Stomach (tissue), 8 donors: ENCODE measurements at regions not wholly inside any gene's neighbourhood (a gene's known extent, or its start where the extent isn't known, plus 50 kb on each side); places are given as distances from the start of the nearest gene placed in this dataset.

ENCODE experiments used
- DNase-seq, 2 donors: peaks; one replicate each; pipeline versions ENCODE4 v3.0.0 to v3.0.0-alpha.2; 2013 to 2019
- H3K27ac ChIP-seq, 5 donors: fragments of 200-600 bp in 4 of 5; sonication (generic) in 4 of 5; one replicate each; pipeline ENCODE4 v1.5.1; 2013 to 2019; ENCODE audit warnings: mild to moderate bottlenecking in 1 of 5, moderate library complexity in 1 of 5
- H3K27me3 ChIP-seq, 3 donors: fragments of 200-600 bp; sonication (generic); one replicate each; pipeline ENCODE4 v1.5.1; 2017 to 2019; ENCODE audit warnings: mixed run types in 1 of 3
- H3K36me3 ChIP-seq, 4 donors: fragments of 200-600 bp; sonication (generic); 1 replicate in 3 of 4; 2 replicates in 1 of 4; pipeline ENCODE4 v1.5.1; 2016 to 2019
- H3K4me1 ChIP-seq, 4 donors: fragments of 200-600 bp; sonication (generic); one replicate each; pipeline ENCODE4 v1.5.1; 2016 to 2019
- H3K4me3 ChIP-seq, 4 donors: fragments of 200-600 bp; sonication (generic) in 3 of 4; one replicate each; pipeline ENCODE4 v1.5.1; 2016 to 2019; ENCODE audit warnings: mild to moderate bottlenecking in 1 of 4
- H3K9me3 ChIP-seq, 4 donors: fragments of 200-600 bp; sonication (generic); one replicate each; pipeline ENCODE4 v1.5.1; 2016 to 2019
- CTCF ChIP-seq, 7 experiments: fragments of 450-650 bp in 4 of 7; fragments of 200-600 bp in 3 of 7; sonication (generic) in 3 of 7; IDR thresholded peaks; one replicate each; pipeline ENCODE4 v1.5.1; 2016 to 2019; ENCODE audit warnings: antibody characterized with exemption in 7 of 7, control low read depth in 2 of 7, mild to moderate bottlenecking in 1 of 7
- EP300 ChIP-seq: sonication (generic); formaldehyde crosslinking; IDR thresholded peaks from one replicate; pipeline ENCODE4 v1.6.1; 2017; ENCODE audit warnings: antibody characterized with exemption
- POLR2A ChIP-seq, 4 donors: fragments of 450-650 bp; IDR thresholded peaks; one replicate each; pipeline ENCODE4 v1.6.1; 2016; ENCODE audit warnings: antibody characterized with exemption in 4 of 4, control low read depth in 2 of 4, mild to moderate bottlenecking in 1 of 4, moderate library complexity in 1 of 4
- POLR2AphosphoS5 ChIP-seq, 3 donors: sonication (generic); formaldehyde crosslinking; IDR thresholded peaks; one replicate each; pipeline ENCODE4 v1.6.1; 2016; ENCODE audit warnings: antibody characterized with exemption in 3 of 3
- WGBS, 5 donors: extraction: QIAGEN DNeasy Blood & Tissue Kit in 3 of 5; methylation state at CpG; one replicate each; pipeline versions ENCODE4 v1.1.5 to v1.1.7; 2013 to 2018; 5-methylcytosine and 5-hydroxymethylcytosine counted together
- intact Hi-C: fragments of 100-400 bp; cut with DNase I; formaldehyde crosslinking; loops from one replicate; pipeline ENCODE4 v1.15.1; 2023; ENCODE audit warnings: low total_unique reads
- donor health status: healthy with polysubstance abuse.
- donor health status: Bipolar disorder and iron deficiency.
- donor health status: healthy.

GRCh38 chr19:28730791-28731512, 482.0 kb downstream of the UQCRFS1 start:
- DNase-seq = peak in 1 of 2 donors; percentile 42
- intact Hi-C loops = no loop called here
- Histone ChIP-seq H3K27me3 (peaks cover 3 to 45% (median 17%) of the 10 kb centered on the region in 3 donors), H3K4me3 (no peak overlapping the region), H3K27ac (no peak overlapping the region), H3K9me3 (no peaks in the 10 kb centered on the region), H3K36me3 (no peaks in the 10 kb centered on the region), H3K4me1 (peaks cover 0 to 11% (median 5%) of the 10 kb centered on the region in 4 donors)
- TF ChIP-seq EP300 = no peak
- TF ChIP-seq POLR2A (IDR thresholded peaks at IDR 0.05) = no peak
- no peak for TF ChIP-seq CTCF (IDR thresholded peaks at IDR 0.05)
- no peak for TF ChIP-seq POLR2AphosphoS5 (IDR thresholded peaks at IDR 0.05)
- 59 to 97% (median 79%) methylated on average over 3 of the region's 3 CpGs for WGBS, 5 donors

- intact Hi-C loops = no loop called here
- Histone ChIP-seq H3K4me3 (peak overlapping the region in 2 of 4 donors; percentile 3 to 22), H3K36me3 (no peaks in the 10 kb centered on the region), H3K4me1 (peaks cover 0 to 11% (median 5%) of the 10 kb centered on the region in 4 donors), H3K9me3 (no peaks in the 10 kb centered on the region), H3K27me3 (peaks cover 3 to 51% (median 17%) of the 10 kb centered on the region in 3 donors), H3K27ac (no peak overlapping the region)
- 15 to 34% (median 20%) methylated on average over 15 to 49 of the region's 49 CpGs for WGBS, 5 donors
- peak in 1 of 2 donors; percentile 87 for DNase-seq
- no peak for TF ChIP-seq POLR2A (IDR thresholded peaks at IDR 0.05)
- no peak for TF ChIP-seq EP300
- TF ChIP-seq CTCF (IDR thresholded peaks at IDR 0.05) = peak in 1 of 7 experiments; percentile 9
- no peak for TF ChIP-seq POLR2AphosphoS5 (IDR thresholded peaks at IDR 0.05)
Observed at GRCh38 chr19:28727480-28728159, 485.3 kb downstream of the UQCRFS1 start.

- peaks cover 0 to 11% (median 5%) of the 10 kb centered on the region in 4 donors for H3K4me1 ChIP-seq
- TF ChIP-seq POLR2AphosphoS5 (IDR thresholded peaks at IDR 0.05) (no peak), EP300 (no peak), POLR2A (IDR thresholded peaks at IDR 0.05) (no peak), CTCF (IDR thresholded peaks at IDR 0.05) (no peak)
- no peaks in the 10 kb centered on the region for H3K36me3 ChIP-seq
- peak in 1 of 2 donors; percentile 16 for DNase-seq
- no peaks in the 10 kb centered on the region for H3K9me3 ChIP-seq
- 19 to 60% (median 45%) methylated on average over 38 to 46 of the region's 46 CpGs for WGBS, 5 donors
- H3K27ac ChIP-seq = no peak overlapping the region
- H3K27me3 ChIP-seq = peaks cover 3 to 51% (median 17%) of the 10 kb centered on the region in 3 donors
- peak overlapping the region in 2 of 4 donors; percentile 3 to 22 for H3K4me3 ChIP-seq
- intact Hi-C loops = no loop called here
Observed at GRCh38 chr19:28726533-28727479, 486.1 kb downstream of the UQCRFS1 start.

DNA sequence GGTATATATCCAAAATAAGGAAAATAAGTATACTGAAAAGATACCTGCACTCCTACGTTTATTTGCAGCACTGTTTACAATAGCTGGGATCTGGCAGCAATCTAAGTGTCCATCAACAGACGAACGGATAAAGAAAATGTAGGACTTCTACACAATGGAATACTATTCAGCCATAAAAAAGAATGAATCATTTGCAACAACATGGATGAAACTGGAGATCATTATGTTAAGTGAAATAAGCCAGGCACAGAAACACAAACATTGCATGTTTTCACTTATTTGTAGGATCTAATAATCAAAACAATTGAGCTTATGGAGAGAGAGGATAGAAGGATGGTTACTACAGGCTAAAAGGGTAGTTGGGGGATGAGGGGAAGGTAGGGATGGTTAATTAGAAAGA, 494.0 kb downstream of the UQCRFS1 start:
- Histone ChIP-seq H3K9me3 (no peaks in the 10 kb centered on the region), H3K36me3 (no peaks in the 10 kb centered on the region), H3K4me3 (no peak overlapping the region), H3K27me3 (no peaks in the 10 kb centered on the region), H3K27ac (no peak overlapping the region), H3K4me1 (no peaks in the 10 kb centered on the region)
- WGBS, 5 donors = 82 to 91% (median 88%) methylated on average over 3 of the region's 3 CpGs
- no peak for TF ChIP-seq EP300
- TF ChIP-seq POLR2A (IDR thresholded peaks at IDR 0.05) = no peak
- intact Hi-C loops = loop anchor here (10.0 kb wide), 1 partner anchor 244 kb away; no protein-coding TSS in a partner anchor
- no peak for DNase-seq
